Cardiac septum (tissue), 1 donor: ENCODE measurements at regions not wholly inside any gene's neighbourhood (a gene's known extent, or its start where the extent isn't known, plus 50 kb on each side); places are given as distances from the start of the nearest gene placed in this dataset.

ENCODE experiments used
- DNase-seq: peaks from one replicate; pipeline ENCODE4 v3.0.0-alpha.2; 2020; ENCODE audit warnings: low spot score
- intact Hi-C: fragments of 100-400 bp; cut with DNase I; formaldehyde crosslinking; loops from one replicate; pipeline ENCODE4 v1.14.0; 2022
- donor health status: DM: no; HTN: no; CAD: no.

GRCh38 chr6:23414922-23415321 lies 711.1 kb upstream of the NRSN1 start:
- no peak for DNase-seq
- intact Hi-C loops: no loop called here

DNA sequence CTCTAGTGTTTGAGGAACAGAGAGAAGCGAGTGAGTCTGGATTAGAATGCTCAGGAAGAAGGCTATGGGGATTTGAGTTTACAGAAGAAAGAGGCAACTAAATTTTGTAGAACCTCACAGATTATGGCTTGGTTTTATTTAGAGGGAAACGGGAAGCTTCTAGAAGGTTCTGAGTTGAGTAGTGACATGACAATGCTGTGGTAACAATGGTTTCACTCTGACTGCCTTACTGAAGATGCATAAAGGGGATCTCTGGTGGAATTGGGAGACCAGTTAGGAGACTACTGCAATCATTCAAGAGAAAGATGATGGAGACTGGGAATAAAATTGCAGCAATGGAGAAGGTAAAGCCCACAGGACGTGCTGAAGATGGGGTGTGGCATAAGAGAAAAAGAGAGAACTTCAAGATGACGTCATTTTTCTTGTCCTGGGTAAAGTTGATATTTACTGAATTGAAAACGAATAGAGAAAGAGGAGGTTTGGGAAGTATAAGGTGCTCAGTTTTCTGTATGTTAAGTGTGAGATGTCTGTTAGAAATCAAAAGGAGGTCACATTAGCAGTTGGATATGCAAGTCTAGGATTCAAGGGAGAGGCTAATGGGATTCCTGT lies 710.1 kb upstream of the NRSN1 start:
- no peak for DNase-seq

DNA sequence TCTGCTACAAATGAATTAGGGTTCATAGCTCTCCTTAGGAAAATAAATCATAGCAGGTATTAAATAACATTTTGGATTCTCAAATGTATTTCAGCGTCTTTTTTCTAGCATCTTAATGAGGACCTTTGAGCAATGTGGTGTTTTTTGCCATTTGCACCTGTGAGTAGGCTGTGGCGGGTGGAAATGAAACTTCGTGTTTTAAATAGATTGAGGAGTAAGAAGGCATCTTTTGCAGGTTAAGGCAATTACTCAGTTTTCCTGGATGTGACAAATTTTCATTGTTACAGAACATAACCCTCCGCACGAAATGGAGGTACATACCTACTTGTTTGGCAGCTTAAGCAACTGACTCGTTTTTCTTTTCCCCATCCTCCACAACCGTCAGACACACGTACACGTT lies 708.9 kb upstream of the NRSN1 start:
- intact Hi-C loops: no loop called here
- no peak for DNase-seq

More for the DNA sequence above, 710.1 kb upstream of the NRSN1 start:
- intact Hi-C loops: no loop called here

- no peak for DNase-seq
- intact Hi-C loops: no loop called here
These were observed 707.9 kb upstream of the NRSN1 start for GRCh38 chr6:23418095-23418494.

- intact Hi-C loops: no loop called here
- no peak for DNase-seq
These were observed 707.0 kb upstream of the NRSN1 start for GRCh38 chr6:23419046-23419445.

DNA sequence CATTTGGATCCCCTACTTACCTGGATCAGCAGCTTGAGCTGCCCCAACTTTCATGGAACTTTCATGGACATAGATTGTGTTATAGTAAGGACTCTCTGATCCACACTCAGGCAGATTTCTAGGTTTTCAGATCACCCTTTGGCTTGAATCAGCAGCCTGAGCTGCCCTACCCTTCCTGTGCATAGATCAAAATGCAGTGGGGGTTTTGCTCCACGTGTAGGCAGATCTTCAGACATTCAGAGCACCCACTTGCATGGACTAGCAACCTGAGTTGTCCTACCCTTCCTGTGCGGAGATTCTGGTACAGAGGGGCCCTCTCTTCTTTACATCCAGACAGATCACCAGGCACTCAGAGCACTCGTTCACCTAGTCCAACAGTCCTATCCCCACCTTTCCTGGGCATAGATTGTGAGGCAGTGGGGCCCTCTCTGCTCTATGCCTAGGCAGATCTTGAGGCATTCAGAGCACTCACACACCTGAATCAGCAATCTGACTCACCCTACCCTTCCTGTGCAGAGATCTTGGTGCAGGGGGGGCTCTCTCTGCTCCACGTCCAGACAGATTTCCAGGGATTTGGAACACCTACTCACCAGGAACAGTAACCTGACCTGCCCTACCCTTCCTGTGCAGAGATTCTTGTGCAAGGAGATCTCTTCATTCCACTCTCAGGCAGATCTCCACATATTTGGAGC lies 705.2 kb upstream of the NRSN1 start:
- intact Hi-C loops: no loop called here
- DNase-seq: no peak

DNA sequence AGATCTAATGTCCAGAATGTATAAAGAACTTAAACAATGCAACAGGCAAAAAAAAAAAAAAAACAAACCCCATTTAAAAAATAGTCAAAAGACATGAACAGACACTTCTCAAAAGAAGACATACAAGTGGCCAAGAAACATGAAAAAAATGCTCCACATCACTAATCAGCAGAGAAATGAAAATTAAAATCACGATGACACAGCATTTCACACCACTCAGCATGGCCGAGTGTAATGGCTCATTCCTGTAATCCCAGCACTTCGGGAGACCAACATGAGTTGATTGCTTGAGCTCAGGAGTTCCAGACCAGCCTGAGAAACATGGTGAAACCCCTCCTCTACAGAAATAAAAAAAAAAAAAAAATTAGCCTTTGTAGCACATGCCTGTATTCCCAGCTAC lies 701.4 kb upstream of the NRSN1 start:
- no peak for DNase-seq
- intact Hi-C loops: no loop called here

DNA sequence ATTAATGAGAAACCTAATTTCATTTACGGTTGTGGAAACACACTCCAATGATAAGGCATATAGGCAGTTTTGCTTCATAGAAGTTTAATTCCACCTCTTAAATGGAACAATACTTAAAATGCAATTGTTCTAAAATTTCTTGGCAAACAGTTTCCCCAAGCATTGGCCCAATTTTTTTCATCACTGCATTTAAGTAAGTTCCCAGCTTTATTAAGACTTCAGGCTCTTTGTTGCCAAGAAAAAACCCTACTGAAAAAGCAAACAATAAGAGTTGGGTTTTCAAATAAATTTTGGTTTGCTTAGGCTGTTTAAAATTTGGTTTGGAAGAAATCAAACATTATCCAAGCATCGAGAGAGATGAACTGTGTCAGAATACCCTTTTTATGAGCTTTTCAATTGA lies 690.9 kb upstream of the NRSN1 start:
- DNase-seq: no peak
- intact Hi-C loops: no loop called here

DNA sequence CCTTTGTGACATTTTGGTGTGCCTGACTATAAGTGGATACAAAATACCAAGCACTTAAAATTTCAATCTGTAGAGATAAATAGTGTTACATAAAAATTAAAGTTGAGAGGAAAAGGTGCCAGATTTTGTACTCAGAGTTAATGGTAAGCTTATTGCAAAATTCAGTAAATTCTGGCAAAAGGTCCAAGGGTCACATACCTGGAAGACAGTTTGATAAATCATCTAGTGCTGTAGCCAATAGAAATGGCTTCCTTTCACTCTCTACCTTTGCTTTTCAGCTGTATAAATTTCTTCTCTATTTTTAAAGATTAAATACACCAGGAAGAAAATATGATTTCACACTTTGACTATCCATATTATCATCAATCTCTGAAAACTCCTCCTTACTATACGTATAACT lies 690.2 kb upstream of the NRSN1 start:
- intact Hi-C loops: no loop called here
- no peak for DNase-seq

DNA sequence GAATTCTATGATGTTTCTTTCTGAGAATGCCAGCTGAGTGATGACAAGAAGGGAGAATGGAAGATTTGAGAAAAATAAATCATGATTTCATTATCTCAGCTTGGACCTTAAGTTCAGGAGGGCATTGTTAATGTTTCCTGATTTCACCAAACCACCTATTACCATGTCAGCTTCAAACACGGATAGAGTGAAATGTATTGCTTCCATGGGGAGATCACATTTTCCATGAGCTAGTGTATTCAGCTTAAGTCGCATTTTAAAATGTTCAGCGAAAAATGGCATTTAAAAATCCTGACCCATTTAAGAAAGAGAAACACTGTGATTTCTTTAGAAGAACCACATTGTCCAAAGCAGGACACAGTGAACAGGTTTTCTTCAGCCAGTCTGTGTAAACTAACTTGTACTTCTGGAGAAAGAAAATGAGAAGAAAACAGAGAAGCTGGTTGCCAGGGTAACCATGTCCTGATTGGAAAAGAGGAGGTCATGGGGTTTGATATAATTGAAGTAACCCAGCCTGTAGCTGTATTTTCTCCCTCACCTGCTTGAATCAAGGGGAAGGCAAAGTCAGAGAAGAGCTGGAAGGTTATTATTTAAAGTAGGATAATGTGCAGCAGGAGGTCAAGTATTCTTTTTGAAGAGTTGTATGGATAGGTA lies 684.1 kb upstream of the NRSN1 start:
- intact Hi-C loops: no loop called here
- DNase-seq: no peak

DNA sequence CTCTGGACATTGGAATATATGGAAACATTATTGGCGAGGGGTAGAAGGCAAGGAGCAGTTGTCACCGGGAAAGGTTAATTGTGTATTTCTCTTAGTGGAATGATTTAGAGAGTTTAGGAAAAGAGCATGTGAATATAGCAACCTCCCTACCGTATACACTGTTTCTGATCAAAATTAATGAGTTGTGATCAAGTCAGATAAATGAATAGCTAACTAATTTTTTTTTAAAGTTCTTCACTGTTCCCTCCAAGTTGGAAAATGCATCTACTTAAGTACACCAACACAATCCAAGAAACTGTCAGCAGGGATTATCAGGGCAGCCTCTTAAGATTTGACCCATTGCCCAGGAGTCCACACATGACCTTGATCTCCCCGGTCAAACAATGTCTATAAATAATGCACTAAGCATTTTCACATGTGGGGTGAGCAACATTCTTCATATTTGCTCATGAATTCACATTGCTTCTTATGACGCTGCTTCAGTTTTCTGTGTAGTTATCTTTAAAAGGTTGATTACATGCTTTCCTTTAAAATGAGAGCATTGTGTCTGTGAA lies 680.8 kb upstream of the NRSN1 start:
- intact Hi-C loops: no loop called here
- no peak for DNase-seq

DNA sequence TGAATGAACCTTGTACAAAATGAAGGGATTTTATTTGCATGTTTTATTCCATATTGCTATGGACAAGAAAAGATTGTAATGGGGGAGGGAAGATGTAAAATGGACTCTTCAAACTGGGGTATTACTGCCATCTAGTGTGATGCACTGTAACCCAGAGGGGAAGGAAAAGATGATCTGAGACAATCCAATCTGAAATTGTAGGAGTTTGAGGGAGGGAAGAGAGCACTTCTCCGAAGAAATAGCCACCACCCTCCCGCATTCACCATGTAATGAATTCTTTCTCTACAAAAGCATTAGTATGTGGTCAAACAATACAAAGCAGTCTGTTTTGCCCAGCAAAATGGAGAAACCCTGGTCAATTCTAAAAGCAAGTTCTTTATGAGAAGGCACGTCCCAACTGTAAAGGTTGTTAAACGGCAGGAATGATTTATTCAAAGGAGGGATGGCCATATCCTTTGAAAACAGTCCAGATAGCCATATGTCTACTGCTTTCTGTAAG lies 679.5 kb upstream of the NRSN1 start:
- no peak for DNase-seq
- intact Hi-C loops: no loop called here

DNA sequence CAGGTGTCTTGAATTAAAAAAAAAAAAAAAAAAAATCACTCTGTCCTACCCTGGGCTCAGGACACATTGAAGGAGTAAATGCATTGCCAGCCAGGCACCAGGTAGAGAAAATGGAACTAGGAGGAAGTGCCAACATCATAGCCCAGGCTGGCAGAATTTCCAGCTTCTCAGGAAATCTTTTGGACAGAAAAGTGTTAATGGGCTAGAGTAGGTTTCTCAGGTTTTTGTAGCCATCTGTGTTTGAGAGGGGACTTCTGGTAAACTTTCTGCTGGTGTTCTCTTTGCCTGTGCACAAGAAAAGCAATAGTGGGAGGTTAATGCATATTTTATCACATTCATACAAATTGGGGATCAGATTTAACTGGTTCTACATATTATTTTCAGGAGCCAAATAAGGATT lies 678.3 kb upstream of the NRSN1 start:
- intact Hi-C loops: no loop called here
- DNase-seq: no peak

DNA sequence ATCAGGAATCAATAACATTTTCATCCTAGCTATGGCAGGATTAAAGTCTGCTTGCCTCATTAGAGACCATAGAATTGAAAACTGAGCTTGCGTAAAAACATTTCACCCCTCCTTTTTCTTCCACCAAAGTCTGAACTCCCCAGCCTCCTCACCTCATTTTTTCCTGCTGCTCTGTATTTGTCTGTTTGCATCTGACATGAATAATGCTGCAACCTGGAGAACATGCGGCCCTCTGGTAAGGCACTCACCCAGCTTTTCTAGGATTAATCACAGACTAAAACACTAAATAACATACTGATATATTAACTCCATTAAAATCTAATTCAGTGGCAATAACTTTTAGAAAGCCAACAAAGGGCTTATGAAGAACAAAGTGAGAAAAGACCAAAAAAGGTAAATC lies 677.7 kb upstream of the NRSN1 start:
- no peak for DNase-seq
- intact Hi-C loops: no loop called here

DNA sequence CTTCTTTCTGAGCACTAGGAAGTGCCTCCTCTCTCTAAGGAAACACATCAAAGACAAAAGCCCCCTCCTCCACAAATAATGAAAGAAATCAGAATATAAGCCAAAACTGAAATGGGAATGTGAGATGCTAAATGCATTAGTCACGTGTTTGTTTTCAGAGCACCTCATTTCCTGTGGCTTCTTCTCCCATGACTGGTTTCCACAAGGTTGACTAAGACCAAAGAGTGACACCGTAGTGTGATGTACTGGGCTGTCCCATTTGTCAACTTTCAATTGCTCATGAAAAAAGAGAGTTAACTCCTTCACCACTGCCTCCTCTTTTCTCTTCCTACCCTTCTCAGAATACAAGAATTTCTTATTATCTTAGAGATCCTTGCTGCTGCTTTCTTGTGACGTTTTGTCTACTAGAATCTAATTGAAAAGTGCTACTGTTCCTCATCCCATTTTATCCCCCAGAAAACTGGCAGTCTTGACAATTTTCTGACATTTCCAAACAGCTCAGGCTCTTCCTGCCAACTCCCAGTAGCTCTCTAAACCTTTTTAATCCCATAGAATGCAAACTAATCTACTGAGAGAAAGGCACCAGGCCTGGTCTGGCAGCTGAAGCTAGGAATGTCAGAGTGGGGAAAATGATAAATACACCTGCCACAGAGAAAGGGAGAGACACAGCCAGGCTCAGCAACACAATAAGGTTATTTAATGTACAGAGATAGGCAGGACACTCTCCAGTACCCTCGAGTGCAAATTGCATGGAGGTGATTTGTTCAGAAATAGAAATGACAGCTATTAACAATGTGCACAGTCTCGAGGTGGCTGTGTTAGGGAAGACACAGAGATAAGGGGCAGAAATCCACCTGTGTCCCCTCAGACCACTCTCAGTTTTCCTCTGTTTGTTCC lies 671.7 kb upstream of the NRSN1 start:
- intact Hi-C loops: no loop called here
- no peak for DNase-seq

DNA sequence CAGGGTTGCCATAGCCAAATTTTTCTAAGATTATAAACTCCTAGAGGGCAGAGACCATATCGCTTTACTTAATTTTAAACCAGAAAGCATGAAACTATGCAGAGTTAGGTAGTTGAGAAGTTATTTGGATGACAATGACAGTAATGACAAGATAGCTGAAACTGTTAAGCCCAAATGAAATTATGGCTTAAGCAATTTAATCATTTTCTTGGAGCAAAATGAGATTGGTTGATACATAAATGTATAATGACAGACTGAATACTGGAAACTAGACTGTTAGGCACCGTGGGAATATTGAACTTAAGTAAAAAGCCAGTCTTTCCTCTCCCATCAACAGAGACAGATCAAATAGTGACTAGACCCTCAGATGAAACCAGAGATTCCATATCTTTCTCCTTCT lies 670.3 kb upstream of the NRSN1 start:
- intact Hi-C loops: no loop called here
- DNase-seq: no peak

DNA sequence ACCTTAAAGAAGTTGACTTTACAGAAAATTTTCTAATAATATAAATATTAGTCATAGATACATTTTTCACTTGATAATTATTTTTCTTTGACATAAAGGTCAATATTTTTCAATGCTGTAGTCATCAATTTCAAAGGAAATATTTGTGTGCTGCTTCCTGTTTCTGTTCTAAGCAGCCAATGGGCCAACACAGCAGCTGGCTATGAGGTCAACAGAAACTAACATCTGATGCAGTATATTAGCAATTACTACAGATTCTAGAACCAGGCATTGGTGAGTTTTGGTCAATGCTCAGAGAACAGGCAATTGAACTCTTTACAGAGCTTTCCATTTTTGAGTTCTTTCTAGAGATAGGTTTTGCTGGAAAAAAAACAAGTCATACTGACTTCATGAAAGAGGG lies 669.6 kb upstream of the NRSN1 start:
- intact Hi-C loops: no loop called here
- DNase-seq: no peak

- no peak for DNase-seq
- intact Hi-C loops: no loop called here
These were observed 668.7 kb upstream of the NRSN1 start for GRCh38 chr6:23457321-23457720.

DNA sequence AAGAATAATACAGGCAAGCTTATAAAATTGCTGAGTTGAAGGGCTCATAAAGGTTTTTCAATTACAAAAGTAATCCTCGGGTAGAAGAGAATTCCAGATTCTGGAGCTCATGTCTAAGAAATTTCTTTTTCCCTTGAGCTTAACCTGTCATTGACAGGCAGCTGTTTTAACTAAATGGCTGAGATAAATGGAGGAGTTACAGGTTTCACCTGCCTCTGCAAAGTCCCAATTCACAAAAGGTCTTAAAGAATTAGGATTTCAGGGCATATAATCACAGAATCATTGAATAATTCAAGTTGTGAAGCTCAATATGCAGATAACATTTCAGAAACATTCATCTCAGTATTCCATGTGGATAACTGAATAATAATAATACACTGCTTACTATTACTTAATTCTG lies 660.1 kb upstream of the NRSN1 start:
- intact Hi-C loops: no loop called here
- no peak for DNase-seq

GRCh38 chr6:23477586-23477985 lies 648.4 kb upstream of the NRSN1 start:
- no peak for DNase-seq
- intact Hi-C loops: no loop called here
